ENCODE measurements at regions not wholly inside any gene's neighbourhood (a gene's known extent, or its start where the extent isn't known, plus 50 kb on each side); places are given as distances from the start of the nearest gene placed in this dataset.

DNA sequence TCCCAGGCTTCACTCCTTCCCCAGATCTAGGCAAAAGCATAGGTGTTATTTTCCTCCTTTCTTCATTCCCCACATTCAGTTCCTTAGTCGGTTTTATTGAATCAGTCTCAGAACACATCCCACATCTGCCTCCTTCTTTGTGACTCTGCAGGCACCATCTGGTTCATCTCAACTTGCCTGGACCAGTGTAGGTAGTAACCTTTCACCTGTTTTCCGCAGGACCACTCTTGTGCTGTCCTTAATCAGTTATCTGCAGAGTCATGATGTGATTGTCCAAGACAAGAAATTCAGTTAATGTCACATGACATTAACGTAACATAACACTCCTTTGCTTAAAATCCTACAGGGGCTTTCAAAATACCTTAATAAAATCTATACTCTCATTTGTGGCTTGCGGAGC, 174.6 kb downstream of the CHRM3 start:
- intact Hi-C loops (cut with micrococcal nuclease; ENCODE audit: unreplicated experiment), result no loop called here
- BruUV-seq (replicated peaks), result no TSS peak
- Histone ChIP-seq H3K4me2 (no peak overlapping the region), H3K27me3 (ENCODE audit: insufficient read depth, low read depth) (no peaks in the 10 kb centered on the region), H3K9me2 (ENCODE audit: insufficient read depth) (no peaks in the 10 kb centered on the region), H3F3A (ENCODE audit: insufficient read depth, low read depth) (peaks cover 7% of the 10 kb centered on the region), H3K27ac (no peak overlapping the region), H3K36me3 (ENCODE audit: low read depth) (no peaks in the 10 kb centered on the region), H3K4me1 (replicated peaks; ENCODE audit: insufficient read depth) (peaks cover 16% of the 10 kb centered on the region), H4K20me1 (ENCODE audit: insufficient read depth) (no peaks in the 10 kb centered on the region), H2AFZ (no peak overlapping the region), H3K79me2 (ENCODE audit: low read depth) (no peaks in the 10 kb centered on the region), H3K9me3 (ENCODE audit: insufficient read depth, low read depth) (no peaks in the 10 kb centered on the region), H3K4me3 (no peak overlapping the region)
- CTCF ChIA-PET, result no interaction called here
- no peak for DNase-seq
- TF ChIP-seq EZH2 (IDR thresholded peaks at IDR 0.05; ENCODE audit: low read depth), result no peak
- TF ChIP-seq, protein P1, sequence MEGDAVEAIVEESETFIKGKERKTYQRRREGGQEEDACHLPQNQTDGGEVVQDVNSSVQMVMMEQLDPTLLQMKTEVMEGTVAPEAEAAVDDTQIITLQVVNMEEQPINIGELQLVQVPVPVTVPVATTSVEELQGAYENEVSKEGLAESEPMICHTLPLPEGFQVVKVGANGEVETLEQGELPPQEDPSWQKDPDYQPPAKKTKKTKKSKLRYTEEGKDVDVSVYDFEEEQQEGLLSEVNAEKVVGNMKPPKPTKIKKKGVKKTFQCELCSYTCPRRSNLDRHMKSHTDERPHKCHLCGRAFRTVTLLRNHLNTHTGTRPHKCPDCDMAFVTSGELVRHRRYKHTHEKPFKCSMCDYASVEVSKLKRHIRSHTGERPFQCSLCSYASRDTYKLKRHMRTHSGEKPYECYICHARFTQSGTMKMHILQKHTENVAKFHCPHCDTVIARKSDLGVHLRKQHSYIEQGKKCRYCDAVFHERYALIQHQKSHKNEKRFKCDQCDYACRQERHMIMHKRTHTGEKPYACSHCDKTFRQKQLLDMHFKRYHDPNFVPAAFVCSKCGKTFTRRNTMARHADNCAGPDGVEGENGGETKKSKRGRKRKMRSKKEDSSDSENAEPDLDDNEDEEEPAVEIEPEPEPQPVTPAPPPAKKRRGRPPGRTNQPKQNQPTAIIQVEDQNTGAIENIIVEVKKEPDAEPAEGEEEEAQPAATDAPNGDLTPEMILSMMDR (conservative IDR thresholded peaks at IDR 0.05), result no peak
- POLR2A ChIA-PET (ENCODE audit: unreplicated experiment), result no interaction called here

DNA sequence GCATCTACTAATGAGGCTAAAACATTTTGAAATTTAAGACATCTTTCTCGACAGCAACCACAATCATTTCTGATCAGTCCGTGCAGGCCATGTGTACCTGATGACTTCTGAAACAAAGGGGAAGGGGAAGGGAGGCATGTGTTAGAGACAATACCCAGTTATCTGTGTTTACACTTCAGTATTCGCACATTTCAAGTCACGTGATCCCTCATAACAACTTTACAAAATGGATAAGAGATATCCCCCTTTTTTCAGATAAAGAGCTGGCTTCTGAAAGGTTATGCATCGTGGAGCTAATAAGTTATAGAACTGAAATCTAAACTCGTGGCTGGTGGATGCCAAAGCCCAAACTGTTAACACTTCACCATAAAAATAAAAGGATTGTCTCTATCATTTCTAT, 175.7 kb downstream of the CHRM3 start:
- TF ChIP-seq EZH2 (IDR thresholded peaks at IDR 0.05; ENCODE audit: low read depth), result no peak
- TF ChIP-seq, protein P1 (conservative IDR thresholded peaks at IDR 0.05), result no peak
- H3K9me2 ChIP-seq (ENCODE audit: insufficient read depth), result no peaks in the 10 kb centered on the region
- intact Hi-C loops (cut with micrococcal nuclease; ENCODE audit: unreplicated experiment), result no loop called here
- no peak overlapping the region for H3K27ac ChIP-seq
- H3K9me3 ChIP-seq (ENCODE audit: insufficient read depth, low read depth), result no peaks in the 10 kb centered on the region
- no peaks in the 10 kb centered on the region for H3K27me3 ChIP-seq (ENCODE audit: insufficient read depth, low read depth)
- POLR2A ChIA-PET (ENCODE audit: unreplicated experiment), result no interaction called here
- peaks cover 7% of the 10 kb centered on the region for H3F3A ChIP-seq (ENCODE audit: insufficient read depth, low read depth)
- H4K20me1 ChIP-seq (ENCODE audit: insufficient read depth), result no peaks in the 10 kb centered on the region
- no TSS peak for BruUV-seq (replicated peaks)
- CTCF ChIA-PET, result no interaction called here
- H3K4me3 ChIP-seq, result no peak overlapping the region
- no peaks in the 10 kb centered on the region for H3K79me2 ChIP-seq (ENCODE audit: low read depth)
- no peak for DNase-seq
- H3K36me3 ChIP-seq (ENCODE audit: low read depth), result no peaks in the 10 kb centered on the region
- no peak overlapping the region for H3K4me2 ChIP-seq
- H2AFZ ChIP-seq, result no peak overlapping the region
- peaks cover 16% of the 10 kb centered on the region for H3K4me1 ChIP-seq (replicated peaks; ENCODE audit: insufficient read depth)

DNA sequence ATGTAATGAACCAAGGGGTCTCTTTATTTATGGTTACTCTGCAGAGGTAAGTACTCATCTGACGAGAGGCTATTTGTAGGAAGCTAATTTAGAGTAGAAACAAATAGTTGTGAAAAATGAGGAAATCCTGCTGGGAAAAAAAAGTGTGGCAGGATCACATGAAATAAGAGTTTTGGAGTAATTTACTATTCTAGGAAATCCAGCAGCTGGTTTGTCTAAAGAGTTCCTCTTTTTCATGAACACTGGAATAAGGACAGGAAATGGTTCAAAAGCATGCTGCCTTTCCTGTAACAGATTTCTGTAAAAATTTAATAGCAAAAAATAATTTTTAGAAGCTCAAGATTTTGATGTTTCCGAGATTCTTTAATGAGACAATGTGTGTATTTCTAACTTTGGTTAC, 177.3 kb downstream of the CHRM3 start:
- H2AFZ ChIP-seq, result no peak overlapping the region
- no peak overlapping the region for H3K27ac ChIP-seq
- no peaks in the 10 kb centered on the region for H3K27me3 ChIP-seq (ENCODE audit: insufficient read depth, low read depth)
- H3K36me3 ChIP-seq (ENCODE audit: low read depth), result no peaks in the 10 kb centered on the region
- no peaks in the 10 kb centered on the region for H4K20me1 ChIP-seq (ENCODE audit: insufficient read depth)
- no peaks in the 10 kb centered on the region for H3K79me2 ChIP-seq (ENCODE audit: low read depth)
- TF ChIP-seq, protein P1 (conservative IDR thresholded peaks at IDR 0.05), result no peak
- TF ChIP-seq EZH2 (IDR thresholded peaks at IDR 0.05; ENCODE audit: low read depth), result no peak
- H3K9me2 ChIP-seq (ENCODE audit: insufficient read depth), result no peaks in the 10 kb centered on the region
- no peak for DNase-seq
- H3K9me3 ChIP-seq (ENCODE audit: insufficient read depth, low read depth), result no peaks in the 10 kb centered on the region
- no peak overlapping the region for H3K4me3 ChIP-seq
- ChIA-PET POLR2A (ENCODE audit: unreplicated experiment) (no interaction called here), CTCF (no interaction called here)
- intact Hi-C loops (cut with micrococcal nuclease; ENCODE audit: unreplicated experiment), result no loop called here
- H3K4me2 ChIP-seq, result no peak overlapping the region
- peaks cover 12% of the 10 kb centered on the region for H3K4me1 ChIP-seq (replicated peaks; ENCODE audit: insufficient read depth)
- H3F3A ChIP-seq (ENCODE audit: insufficient read depth, low read depth), result peaks cover 7% of the 10 kb centered on the region
- no TSS peak for BruUV-seq (replicated peaks)

All from PC-9 (cell line).